ENCODE measurements at regions not wholly inside any gene's neighbourhood (a gene's known extent, or its start where the extent isn't known, plus 50 kb on each side); places are given as distances from the start of the nearest gene placed in this dataset.

GRCh38 chr16:85195900-85196772 is 83.9 kb upstream of the CIBAR2 start:
- H3K4me1 ChIP-seq (replicated peaks in 1 of 2), result peaks cover 70 to 89% of the 10 kb centered on the region in 2 donors
- 20 to 83% (median 58%) methylated on average over 3 to 17 of the region's 22 CpGs; no CpG with 5 or more reads in 3 of the 10 experiments for WGBS, 10 experiments
- no peak overlapping the region for H3K4me3 ChIP-seq
- peak overlapping the region in 1 of 2 donors; percentile 55 for H3K27ac ChIP-seq
- in situ Hi-C loops (cut with MboI; ENCODE audit: low pct_unique_long_range_greater_than_20kb in 2 of 9, low sequenced_read_pairs in 9 of 9, unreplicated experiment in 9 of 9), result no loop called here
- peak in 7 of 8 experiments; percentile 41 to 69 (median 54) for ATAC-seq (replicated peaks in 6 of 8)

GRCh38 chr16:85196976-85197375 is 84.7 kb upstream of the CIBAR2 start:
- peak overlapping the region; percentile 12 to 55 for H3K27ac ChIP-seq
- no peak overlapping the region for H3K4me3 ChIP-seq
- H3K4me1 ChIP-seq (replicated peaks in 1 of 2), result peaks cover 69 to 89% of the 10 kb centered on the region in 2 donors
- no peak for ATAC-seq (replicated peaks in 6 of 8)
- 71 to 94% (median 83%) methylated on average over 2 to 9 of the region's 13 CpGs; no CpG with 5 or more reads in 6 of the 10 experiments for WGBS, 10 experiments
- in situ Hi-C loops (cut with MboI; ENCODE audit: low pct_unique_long_range_greater_than_20kb in 2 of 9, low sequenced_read_pairs in 9 of 9, unreplicated experiment in 9 of 9), result no loop called here

- in situ Hi-C loops (cut with MboI; ENCODE audit: low pct_unique_long_range_greater_than_20kb in 2 of 9, low sequenced_read_pairs in 9 of 9, unreplicated experiment in 9 of 9), result no loop called here
- H3K27ac ChIP-seq, result peak overlapping the region; percentile 12 to 55
- peaks cover 78 to 96% of the 10 kb centered on the region in 2 donors for H3K4me1 ChIP-seq (replicated peaks in 1 of 2)
- no peak for ATAC-seq (replicated peaks in 6 of 8)
- no peak overlapping the region for H3K4me3 ChIP-seq
- 83 to 100% (median 93%) methylated on average over 1 to 9 of the region's 22 CpGs; no CpG with 5 or more reads in 4 of the 10 experiments for WGBS, 10 experiments
Measured at GRCh38 chr16:85197611-85198566, 85.6 kb upstream of the CIBAR2 start.

- in situ Hi-C loops (cut with MboI; ENCODE audit: low pct_unique_long_range_greater_than_20kb in 2 of 9, low sequenced_read_pairs in 9 of 9, unreplicated experiment in 9 of 9), result no loop called here
- Histone ChIP-seq H3K27ac (no peak overlapping the region), H3K4me1 (replicated peaks in 1 of 2) (peaks cover 77 to 93% of the 10 kb centered on the region in 2 donors), H3K4me3 (no peak overlapping the region)
- 20 to 100% (median 89%) methylated on average over 1 to 21 of the region's 21 CpGs; no CpG with 5 or more reads in 1 of the 10 experiments for WGBS, 10 experiments
- ATAC-seq (replicated peaks in 6 of 8), result no peak
Measured at GRCh38 chr16:85199069-85199725, 86.9 kb upstream of the CIBAR2 start.

GRCh38 chr16:85199880-85200279 is 87.6 kb upstream of the CIBAR2 start:
- H3K4me1 ChIP-seq (replicated peaks in 1 of 2), result peaks cover 71 to 86% of the 10 kb centered on the region in 2 donors
- no peak overlapping the region for H3K27ac ChIP-seq

GRCh38 chr16:85200471-85201278 is 88.4 kb upstream of the CIBAR2 start:
- H3K4me3 ChIP-seq, result no peak overlapping the region
- H3K4me1 ChIP-seq (replicated peaks in 1 of 2), result peaks cover 70 to 80% of the 10 kb centered on the region in 2 donors
- no peak for ATAC-seq (replicated peaks in 6 of 8)
- H3K27ac ChIP-seq, result no peak overlapping the region
- in situ Hi-C loops (cut with MboI; ENCODE audit: low pct_unique_long_range_greater_than_20kb in 2 of 9, low sequenced_read_pairs in 9 of 9, unreplicated experiment in 9 of 9), result no loop called here
- WGBS, 10 experiments, result 74 to 100% (median 84%) methylated on average over 2 to 13 of the region's 17 CpGs; no CpG with 5 or more reads in 3 of the 10 experiments

More at GRCh38 chr16:85199880-85200279, 87.6 kb upstream of the CIBAR2 start:
- in situ Hi-C loops (cut with MboI; ENCODE audit: low pct_unique_long_range_greater_than_20kb in 2 of 9, low sequenced_read_pairs in 9 of 9, unreplicated experiment in 9 of 9), result no loop called here
- WGBS, 10 experiments, result 73 to 100% (median 91%) methylated on average over 1 to 7 of the region's 9 CpGs; no CpG with 5 or more reads in 1 of the 10 experiments
- H3K4me3 ChIP-seq, result no peak overlapping the region
- ATAC-seq (replicated peaks in 6 of 8), result no peak

GRCh38 chr16:85201574-85201973 is 89.3 kb upstream of the CIBAR2 start:
- WGBS, 10 experiments, result 27 to 100% (median 60%) methylated on average over 1 to 4 of the region's 8 CpGs; no CpG with 5 or more reads in 3 of the 10 experiments
- no peak for ATAC-seq (replicated peaks in 6 of 8)
- Histone ChIP-seq H3K27ac (peak overlapping the region; percentile 77 to 94), H3K4me3 (no peak overlapping the region), H3K4me1 (replicated peaks in 1 of 2) (peaks cover 69 to 79% of the 10 kb centered on the region in 2 donors)
- in situ Hi-C loops (cut with MboI; ENCODE audit: low pct_unique_long_range_greater_than_20kb in 2 of 9, low sequenced_read_pairs in 9 of 9, unreplicated experiment in 9 of 9), result no loop called here

- peak overlapping the region; percentile 77 to 94 for H3K27ac ChIP-seq
Measured at GRCh38 chr16:85202051-85202601, 89.9 kb upstream of the CIBAR2 start.

GRCh38 chr16:85202631-85203461 is 90.6 kb upstream of the CIBAR2 start:
- Histone ChIP-seq H3K4me3 (no peak overlapping the region), H3K27ac (peak overlapping the region; percentile 77 to 94), H3K4me1 (replicated peaks in 1 of 2) (peaks cover 69 to 79% of the 10 kb centered on the region in 2 donors)
- in situ Hi-C loops (cut with MboI; ENCODE audit: low pct_unique_long_range_greater_than_20kb in 2 of 9, low sequenced_read_pairs in 9 of 9, unreplicated experiment in 9 of 9), result no loop called here
- ATAC-seq (replicated peaks in 6 of 8), result peak; percentile 47 to 78 (median 74)
- WGBS, 10 experiments, result 83 to 100% (median 93%) methylated on average over 1 to 3 of the region's 21 CpGs; no CpG with 5 or more reads in 7 of the 10 experiments

More at GRCh38 chr16:85202051-85202601, 89.9 kb upstream of the CIBAR2 start:
- 40 to 100% (median 65%) methylated on average over 1 to 9 of the region's 14 CpGs; no CpG with 5 or more reads in 6 of the 10 experiments for WGBS, 10 experiments
- Histone ChIP-seq H3K4me3 (no peak overlapping the region), H3K4me1 (replicated peaks in 1 of 2) (peaks cover 69 to 79% of the 10 kb centered on the region in 2 donors)
- in situ Hi-C loops (cut with MboI; ENCODE audit: low pct_unique_long_range_greater_than_20kb in 2 of 9, low sequenced_read_pairs in 9 of 9, unreplicated experiment in 9 of 9), result no loop called here
- ATAC-seq (replicated peaks in 6 of 8), result peak in 5 of 8 experiments; percentile 3 to 26 (median 10)

GRCh38 chr16:85203462-85203813 is 91.2 kb upstream of the CIBAR2 start:
- 60 to 100% (median 90%) methylated on average over 1 to 2 of the region's 5 CpGs; no CpG with 5 or more reads in 6 of the 10 experiments for WGBS, 10 experiments
- H3K4me3 ChIP-seq, result no peak overlapping the region
- H3K4me1 ChIP-seq (replicated peaks in 1 of 2), result peaks cover 69 to 79% of the 10 kb centered on the region in 2 donors
- ATAC-seq (replicated peaks in 6 of 8), result no peak
- in situ Hi-C loops (cut with MboI; ENCODE audit: low pct_unique_long_range_greater_than_20kb in 2 of 9, low sequenced_read_pairs in 9 of 9, unreplicated experiment in 9 of 9), result no loop called here
- H3K27ac ChIP-seq, result peak overlapping the region; percentile 77 to 94

All from motor neuron (in vitro differentiated cells).